ENCODE measurements at regions not wholly inside any gene's neighbourhood (a gene's known extent, or its start where the extent isn't known, plus 50 kb on each side); places are given as distances from the start of the nearest gene placed in this dataset.

DNA sequence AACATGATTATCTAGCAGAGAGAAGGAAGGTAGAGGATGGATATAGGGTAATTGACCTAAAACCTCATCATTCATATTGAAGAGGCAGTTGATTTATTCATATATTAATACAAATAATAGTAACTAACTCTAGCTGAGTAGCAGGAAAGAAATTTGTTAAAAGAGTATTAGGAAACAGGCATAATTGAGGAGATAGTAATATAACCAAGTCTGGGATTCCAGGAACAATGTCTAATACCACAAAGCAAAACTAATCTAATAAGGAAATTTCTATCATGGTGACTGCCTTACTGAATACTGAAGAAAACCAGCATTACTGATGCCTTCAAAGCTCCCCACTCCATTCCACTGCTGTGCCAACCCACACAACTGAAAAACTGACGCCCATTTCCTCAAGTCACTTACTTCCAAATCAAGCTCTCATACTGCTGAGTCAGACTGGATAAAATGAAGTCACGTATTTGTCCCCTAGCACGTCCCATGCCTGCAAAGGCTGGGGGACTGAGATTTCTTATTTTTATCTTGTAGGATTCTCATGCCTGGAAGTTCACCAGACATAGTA is 153.9 kb downstream of the SMC2 start:
- H3K9me3 ChIP-seq = peaks cover 0 to 4% (median 0%) of the 10 kb centered on the region in 3 donors
- H3K27ac ChIP-seq = no peak overlapping the region
- intact Hi-C loops (cut with DNase I) = no loop called here
- DNase-seq = no peak
- H3K4me3 ChIP-seq = no peak overlapping the region
- 69 to 87% methylated on average over 3 of the region's 3 CpGs for WGBS, 2 donors
- H3K36me3 ChIP-seq = no peaks in the 10 kb centered on the region
- no peaks in the 10 kb centered on the region for H3K27me3 ChIP-seq
- no peak for TF ChIP-seq POLR2A (IDR thresholded peaks at IDR 0.05)
- TF ChIP-seq CTCF (IDR thresholded peaks at IDR 0.05) = no peak
- no peaks in the 10 kb centered on the region for H3K4me1 ChIP-seq

DNA sequence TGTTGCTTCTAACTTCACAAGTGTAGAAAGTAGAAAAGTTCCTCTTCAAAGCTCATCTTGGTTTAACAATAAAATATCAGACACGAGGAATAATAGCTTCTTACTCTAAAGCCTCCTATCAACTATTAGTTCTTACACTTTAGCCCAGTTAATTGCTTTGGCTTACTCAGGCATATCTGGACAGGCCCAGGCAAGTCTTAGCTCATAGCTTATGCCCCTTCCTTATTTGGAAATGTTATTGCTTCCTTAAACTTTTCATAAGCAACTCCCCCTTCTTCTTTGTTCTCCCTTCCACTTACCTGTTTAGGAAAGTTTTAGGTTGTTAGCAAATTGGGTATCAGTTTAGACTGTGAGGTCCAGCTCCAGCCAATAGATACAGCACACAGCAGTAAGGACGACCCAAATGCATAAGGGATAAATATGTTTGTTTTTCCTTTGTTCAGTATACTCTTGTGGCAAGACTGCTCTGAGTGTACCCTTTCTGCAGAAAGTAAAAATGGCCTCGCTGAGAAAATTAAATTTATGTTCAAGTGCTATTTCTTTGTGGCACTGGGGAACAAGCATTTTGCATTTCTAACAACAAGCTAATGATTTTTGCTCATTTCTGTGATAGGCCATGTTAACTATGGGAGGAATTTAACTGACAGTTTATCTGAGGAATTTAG is 162.1 kb downstream of the SMC2 start:
- intact Hi-C loops (cut with DNase I) = no loop called here
- peaks cover 0 to 10% (median 0%) of the 10 kb centered on the region in 4 donors for H3K27me3 ChIP-seq
- DNase-seq = no peak

DNA sequence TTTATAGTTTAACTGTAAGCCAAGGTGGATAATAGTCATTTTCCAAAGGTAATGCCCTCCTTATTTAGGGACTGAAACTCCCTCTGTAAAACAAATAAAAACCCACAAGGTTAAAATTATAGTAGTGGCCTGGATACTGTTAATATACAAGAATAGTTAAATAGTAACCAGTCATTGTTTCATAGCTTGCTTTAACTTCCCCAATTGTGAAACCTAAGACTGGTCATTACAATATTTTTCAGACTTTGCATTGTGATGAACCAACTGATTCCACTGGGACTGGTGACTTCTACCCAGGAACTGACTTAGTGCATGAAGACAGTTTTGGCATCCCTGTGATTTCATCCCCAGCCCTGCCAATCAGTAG is 162.6 kb downstream of the SMC2 start:
- intact Hi-C loops (cut with DNase I) = no loop called here
- H3K36me3 ChIP-seq = no peaks in the 10 kb centered on the region
- H3K9me3 ChIP-seq = peaks cover 0 to 15% (median 0%) of the 10 kb centered on the region in 3 donors
- peaks cover 0 to 10% (median 0%) of the 10 kb centered on the region in 4 donors for H3K27me3 ChIP-seq
- DNase-seq = no peak
- no peak overlapping the region for H3K4me3 ChIP-seq
- H3K27ac ChIP-seq = no peak overlapping the region
- no peaks in the 10 kb centered on the region for H3K4me1 ChIP-seq
- TF ChIP-seq CTCF (IDR thresholded peaks at IDR 0.05) (no peak), POLR2A (IDR thresholded peaks at IDR 0.05) (no peak)

More for the DNA sequence above, 162.1 kb downstream of the SMC2 start:
- H3K4me3 ChIP-seq = no peak overlapping the region
- H3K36me3 ChIP-seq = no peaks in the 10 kb centered on the region
- H3K27ac ChIP-seq = no peak overlapping the region
- TF ChIP-seq CTCF (IDR thresholded peaks at IDR 0.05) (no peak), POLR2A (IDR thresholded peaks at IDR 0.05) (no peak)
- H3K4me1 ChIP-seq = no peaks in the 10 kb centered on the region
- peaks cover 0 to 15% (median 0%) of the 10 kb centered on the region in 3 donors for H3K9me3 ChIP-seq
- WGBS, 2 donors = 55 to 58% methylated on average over 3 of the region's 3 CpGs

GRCh38 chr9:104258296-104259011 is 164.3 kb downstream of the SMC2 start:
- H3K27ac ChIP-seq = no peak overlapping the region
- peaks cover 0 to 6% (median 0%) of the 10 kb centered on the region in 3 donors for H3K9me3 ChIP-seq
- H3K36me3 ChIP-seq = no peaks in the 10 kb centered on the region
- H3K27me3 ChIP-seq = peaks cover 0 to 10% (median 0%) of the 10 kb centered on the region in 4 donors
- WGBS, 2 donors = 22 to 29% methylated on average over 10 of the region's 10 CpGs
- no peak for DNase-seq
- H3K4me1 ChIP-seq = no peaks in the 10 kb centered on the region
- no peak overlapping the region for H3K4me3 ChIP-seq
- intact Hi-C loops (cut with DNase I) = no loop called here
- TF ChIP-seq CTCF (IDR thresholded peaks at IDR 0.05) (no peak), POLR2A (IDR thresholded peaks at IDR 0.05) (no peak)

- Histone ChIP-seq H3K4me3 (no peak overlapping the region), H3K27me3 (peaks cover 0 to 10% (median 0%) of the 10 kb centered on the region in 4 donors), H3K27ac (no peak overlapping the region), H3K36me3 (no peaks in the 10 kb centered on the region), H3K9me3 (peaks cover 0 to 6% (median 0%) of the 10 kb centered on the region in 3 donors), H3K4me1 (no peaks in the 10 kb centered on the region)
- no peak for TF ChIP-seq CTCF (IDR thresholded peaks at IDR 0.05)
- TF ChIP-seq POLR2A (IDR thresholded peaks at IDR 0.05) = no peak
- DNase-seq = no peak
- 47 to 61% methylated on average over 3 of the region's 3 CpGs for WGBS, 2 donors
- intact Hi-C loops (cut with DNase I) = no loop called here
These were observed 165.9 kb downstream of the SMC2 start for GRCh38 chr9:104260004-104260403.

Measured in esophagus squamous epithelium (tissue), 5 donors.